ENCODE measurements at regions not wholly inside any gene's neighbourhood (a gene's known extent, or its start where the extent isn't known, plus 50 kb on each side); places are given as distances from the start of the nearest gene placed in this dataset.

GRCh38 chr2:56133931-56134629 is 49.7 kb upstream of the CCDC85A start:
- TF ChIP-seq CTCF (IDR thresholded peaks at IDR 0.05) (no peak), POLR2A (IDR thresholded peaks at IDR 0.05) (no peak)

All from testis (tissue), 2 donors.